GM23338 (cell line): ENCODE measurements at regions not wholly inside any gene's neighbourhood (a gene's known extent, or its start where the extent isn't known, plus 50 kb on each side); places are given as distances from the start of the nearest gene placed in this dataset.

Experiments
- ATAC-seq: fragments of 200-7000 bp; cut with Tn5 transposase; 3 replicates; pipeline ENCODE4 v1.9.1; 2020
- DNase-seq: peaks from one replicate; pipeline ENCODE4 v3.0.0-alpha.2; 2015; ENCODE audit warnings: low spot score
- H2AFZ ChIP-seq: fragments of 200-600 bp; sonication (generic); 2 replicates; pipeline ENCODE4 v1.8.0; 2016; ENCODE audit warnings: antibody characterized with exemption, mild to moderate bottlenecking, moderate library complexity
- H3F3A ChIP-seq: fragments of 200-600 bp; sonication (generic); replicated peaks from 2 replicates; pipeline ENCODE4 v1.8.0; 2017; ENCODE audit warnings: antibody characterized with exemption, mixed run types, low read depth
- H3K27ac ChIP-seq: fragments of 200-600 bp; sonication (generic); 2 replicates; pipeline ENCODE4 v1.6.1; 2016; ENCODE audit warnings: low read depth
- H3K27me3 ChIP-seq: fragments of 200-600 bp; sonication (generic); 2 replicates; pipeline ENCODE4 v1.8.0; 2016; ENCODE audit warnings: mild to moderate bottlenecking, mixed run types, moderate library complexity; ENCODE audit not compliant: insufficient read depth
- H3K36me3 ChIP-seq: fragments of 200-600 bp; sonication (generic); 2 replicates; pipeline ENCODE4 v1.8.0; 2016; ENCODE audit warnings: mild to moderate bottlenecking; ENCODE audit not compliant: insufficient read depth
- H3K4me1 ChIP-seq: fragments of 200-600 bp; sonication (generic); 2 replicates; pipeline ENCODE4 v1.8.0; 2016; ENCODE audit warnings: mild to moderate bottlenecking, moderate library complexity; ENCODE audit not compliant: insufficient read depth
- H3K4me2 ChIP-seq: fragments of 200-600 bp; sonication (generic); 2 replicates; pipeline ENCODE4 v1.7.1; 2017; ENCODE audit warnings: mixed run types
- H3K4me3 ChIP-seq: fragments of 200-600 bp; sonication (generic); 2 replicates; pipeline ENCODE4 v1.6.1; 2016; ENCODE audit warnings: mixed run types
- H3K79me2 ChIP-seq: fragments of 200-600 bp; sonication (generic); replicated peaks from 2 replicates; pipeline ENCODE4 v1.8.0; 2017; ENCODE audit warnings: mild to moderate bottlenecking; ENCODE audit not compliant: insufficient read depth
- H3K9me2 ChIP-seq: fragments of 200-600 bp; sonication (generic); 2 replicates; pipeline ENCODE4 v1.8.0; 2017; ENCODE audit not compliant: insufficient read depth
- H4K20me1 ChIP-seq: fragments of 200-600 bp; sonication (generic); replicated peaks from 2 replicates; pipeline ENCODE4 v1.8.0; 2017; ENCODE audit warnings: mild to moderate bottlenecking; ENCODE audit not compliant: insufficient read depth
- H3K27ac Mint-ChIP-seq: 2 replicates; pipeline ENCODE4 v1.8.0; 2020; ENCODE audit warnings: inconsistent platforms, mild to moderate bottlenecking, moderate library complexity, mixed read lengths
- H3K27me3 Mint-ChIP-seq: 3 replicates; pipeline ENCODE4 v1.8.0; 2022; ENCODE audit warnings: low read depth, mild to moderate bottlenecking, moderate library complexity, mixed read lengths, inconsistent platforms; ENCODE audit not compliant: insufficient read depth, poor library complexity
- H3K36me3 Mint-ChIP-seq: 3 replicates; pipeline ENCODE4 v1.8.0; 2021; ENCODE audit warnings: low read depth, mild to moderate bottlenecking, inconsistent platforms, moderate library complexity, mixed read lengths
- H3K4me1 Mint-ChIP-seq: 3 replicates; pipeline ENCODE4 v1.8.0; 2020; ENCODE audit warnings: mild to moderate bottlenecking, inconsistent platforms, mixed read lengths
- H3K4me3 Mint-ChIP-seq: 3 replicates; pipeline ENCODE4 v1.8.0; 2021; ENCODE audit warnings: moderate library complexity, mild to moderate bottlenecking, inconsistent platforms, mixed read lengths
- H3K9me3 Mint-ChIP-seq: 3 replicates; pipeline ENCODE4 v1.8.0; 2020; ENCODE audit warnings: moderate library complexity, mild to moderate bottlenecking, inconsistent platforms, mixed read lengths
- CREB1 ChIP-seq: fragments of 250-450 bp; sonication (Bioruptor Pico); IDR thresholded peaks from 2 replicates; pipeline ENCODE4 v1.5.0; 2020; ENCODE audit warnings: low read depth, mild to moderate bottlenecking, moderate library complexity
- EZH2 ChIP-seq: fragments of 200-600 bp; sonication (generic); IDR thresholded peaks from one replicate; pipeline ENCODE4 v1.8.0; 2017; ENCODE audit warnings: antibody characterized with exemption, mild to moderate bottlenecking, low read depth; ENCODE audit not compliant: unreplicated experiment
- EZH2phosphoT487 ChIP-seq: fragments of 200-600 bp; sonication (generic); IDR thresholded peaks from one replicate; pipeline ENCODE4 v1.8.1; 2018; ENCODE audit warnings: antibody characterized with exemption; ENCODE audit not compliant: unreplicated experiment
- JUNB ChIP-seq: IDR thresholded peaks from one replicate; pipeline ENCODE4 v1.6.1; 2016; ENCODE audit warnings: antibody characterized with exemption; ENCODE audit not compliant: unreplicated experiment
- NANOG ChIP-seq: IDR thresholded peaks from 2 replicates; pipeline ENCODE4 v1.6.1; 2016; ENCODE audit warnings: antibody characterized with exemption, borderline replicate concordance
- POLR2AphosphoS5 ChIP-seq: IDR thresholded peaks from 2 replicates; pipeline ENCODE4 v1.6.1; 2016; ENCODE audit warnings: antibody characterized with exemption, low read depth
- STAT1 ChIP-seq: IDR thresholded peaks from one replicate; pipeline ENCODE4 v1.6.1; 2016; ENCODE audit warnings: antibody characterized with exemption; ENCODE audit not compliant: unreplicated experiment
- ZNF114 ChIP-seq: fragments of 250-450 bp; sonication (Bioruptor Pico); IDR thresholded peaks from 2 replicates; pipeline ENCODE4 v1.5.0; 2020; ENCODE audit warnings: mild to moderate bottlenecking, moderate library complexity
- ZNF331 ChIP-seq: fragments of 250-450 bp; sonication (Bioruptor Pico); IDR thresholded peaks from 2 replicates; pipeline ENCODE4 v1.5.0; 2020; ENCODE audit warnings: low read depth, mild to moderate bottlenecking, moderate library complexity
- TF ChIP-seq, protein P1 (sequence below): fragments of 250-450 bp; sonication (Bioruptor Pico); IDR thresholded peaks from 2 replicates; pipeline ENCODE4 v1.5.0; 2020; ENCODE audit warnings: mild to moderate bottlenecking, moderate library complexity
- TF ChIP-seq, protein P2 (sequence below): IDR thresholded peaks from 2 replicates; pipeline ENCODE4 v1.6.1; 2016; ENCODE audit warnings: antibody characterized with exemption
- TF ChIP-seq, protein P3 (sequence below), 2 experiments: fragments of 200-600 bp in 1 of 2; sonication (generic) in 1 of 2; conservative IDR thresholded peaks; 2 replicates each; pipeline versions ENCODE4 v1.5.1 to v1.6.1; 2016 to 2017; ENCODE audit warnings: antibody characterized with exemption in 2 of 2, low read depth in 2 of 2, mild to moderate bottlenecking in 2 of 2, moderate library complexity in 1 of 2
- TF ChIP-seq, protein P4 (sequence below): IDR thresholded peaks from one replicate; pipeline ENCODE4 v1.6.1; 2018; ENCODE audit warnings: antibody characterized with exemption; ENCODE audit not compliant: unreplicated experiment

DNA sequence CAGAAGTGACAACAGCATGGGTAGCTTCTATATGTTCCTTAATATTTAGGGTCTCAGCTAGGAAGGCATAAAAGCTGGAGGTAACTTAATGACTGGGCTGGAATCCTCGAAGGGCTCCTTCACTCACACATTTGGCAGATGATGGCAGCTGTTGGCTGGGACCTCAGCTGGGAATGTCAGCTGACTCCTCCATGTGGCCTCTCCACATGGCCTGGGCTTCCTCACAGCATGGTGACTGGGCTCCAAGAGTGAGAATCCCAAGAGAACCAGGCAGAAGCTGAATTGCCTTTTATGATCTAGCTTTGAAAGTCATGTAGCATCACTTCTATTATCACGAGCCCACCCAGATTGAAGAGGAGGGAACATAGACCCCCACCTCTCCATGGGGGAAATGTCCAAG, 54.9 kb downstream of the TET3 start:
- Histone ChIP-seq H3K27ac (no peak overlapping the region), H3K9me2 (0 out of 2 replicates have a peak, but pooled peaks cover under 1% of the 10 kb centered on the region), H3K4me3 (no peak overlapping the region), H3K4me2 (no peak overlapping the region), H3K27me3 (no peaks in the 10 kb centered on the region), H2AFZ (no peak overlapping the region), H3K36me3 (no peaks in the 10 kb centered on the region), H3K79me2 (peaks cover 91% of the 10 kb centered on the region), H3K4me1 (peaks cover 17% of the 10 kb centered on the region), H3F3A (no peaks in the 10 kb centered on the region), H4K20me1 (peaks cover 49% of the 10 kb centered on the region)
- peaks cover 32% of the 10 kb centered on the region for H3K4me1 Mint-ChIP-seq
- H3K27ac Mint-ChIP-seq = no peak overlapping the region
- no peak for ATAC-seq
- H3K27me3 Mint-ChIP-seq = peaks cover 2% of the 10 kb centered on the region
- no peak for DNase-seq
- no peak overlapping the region for H3K4me3 Mint-ChIP-seq
- TF ChIP-seq, protein P1, sequence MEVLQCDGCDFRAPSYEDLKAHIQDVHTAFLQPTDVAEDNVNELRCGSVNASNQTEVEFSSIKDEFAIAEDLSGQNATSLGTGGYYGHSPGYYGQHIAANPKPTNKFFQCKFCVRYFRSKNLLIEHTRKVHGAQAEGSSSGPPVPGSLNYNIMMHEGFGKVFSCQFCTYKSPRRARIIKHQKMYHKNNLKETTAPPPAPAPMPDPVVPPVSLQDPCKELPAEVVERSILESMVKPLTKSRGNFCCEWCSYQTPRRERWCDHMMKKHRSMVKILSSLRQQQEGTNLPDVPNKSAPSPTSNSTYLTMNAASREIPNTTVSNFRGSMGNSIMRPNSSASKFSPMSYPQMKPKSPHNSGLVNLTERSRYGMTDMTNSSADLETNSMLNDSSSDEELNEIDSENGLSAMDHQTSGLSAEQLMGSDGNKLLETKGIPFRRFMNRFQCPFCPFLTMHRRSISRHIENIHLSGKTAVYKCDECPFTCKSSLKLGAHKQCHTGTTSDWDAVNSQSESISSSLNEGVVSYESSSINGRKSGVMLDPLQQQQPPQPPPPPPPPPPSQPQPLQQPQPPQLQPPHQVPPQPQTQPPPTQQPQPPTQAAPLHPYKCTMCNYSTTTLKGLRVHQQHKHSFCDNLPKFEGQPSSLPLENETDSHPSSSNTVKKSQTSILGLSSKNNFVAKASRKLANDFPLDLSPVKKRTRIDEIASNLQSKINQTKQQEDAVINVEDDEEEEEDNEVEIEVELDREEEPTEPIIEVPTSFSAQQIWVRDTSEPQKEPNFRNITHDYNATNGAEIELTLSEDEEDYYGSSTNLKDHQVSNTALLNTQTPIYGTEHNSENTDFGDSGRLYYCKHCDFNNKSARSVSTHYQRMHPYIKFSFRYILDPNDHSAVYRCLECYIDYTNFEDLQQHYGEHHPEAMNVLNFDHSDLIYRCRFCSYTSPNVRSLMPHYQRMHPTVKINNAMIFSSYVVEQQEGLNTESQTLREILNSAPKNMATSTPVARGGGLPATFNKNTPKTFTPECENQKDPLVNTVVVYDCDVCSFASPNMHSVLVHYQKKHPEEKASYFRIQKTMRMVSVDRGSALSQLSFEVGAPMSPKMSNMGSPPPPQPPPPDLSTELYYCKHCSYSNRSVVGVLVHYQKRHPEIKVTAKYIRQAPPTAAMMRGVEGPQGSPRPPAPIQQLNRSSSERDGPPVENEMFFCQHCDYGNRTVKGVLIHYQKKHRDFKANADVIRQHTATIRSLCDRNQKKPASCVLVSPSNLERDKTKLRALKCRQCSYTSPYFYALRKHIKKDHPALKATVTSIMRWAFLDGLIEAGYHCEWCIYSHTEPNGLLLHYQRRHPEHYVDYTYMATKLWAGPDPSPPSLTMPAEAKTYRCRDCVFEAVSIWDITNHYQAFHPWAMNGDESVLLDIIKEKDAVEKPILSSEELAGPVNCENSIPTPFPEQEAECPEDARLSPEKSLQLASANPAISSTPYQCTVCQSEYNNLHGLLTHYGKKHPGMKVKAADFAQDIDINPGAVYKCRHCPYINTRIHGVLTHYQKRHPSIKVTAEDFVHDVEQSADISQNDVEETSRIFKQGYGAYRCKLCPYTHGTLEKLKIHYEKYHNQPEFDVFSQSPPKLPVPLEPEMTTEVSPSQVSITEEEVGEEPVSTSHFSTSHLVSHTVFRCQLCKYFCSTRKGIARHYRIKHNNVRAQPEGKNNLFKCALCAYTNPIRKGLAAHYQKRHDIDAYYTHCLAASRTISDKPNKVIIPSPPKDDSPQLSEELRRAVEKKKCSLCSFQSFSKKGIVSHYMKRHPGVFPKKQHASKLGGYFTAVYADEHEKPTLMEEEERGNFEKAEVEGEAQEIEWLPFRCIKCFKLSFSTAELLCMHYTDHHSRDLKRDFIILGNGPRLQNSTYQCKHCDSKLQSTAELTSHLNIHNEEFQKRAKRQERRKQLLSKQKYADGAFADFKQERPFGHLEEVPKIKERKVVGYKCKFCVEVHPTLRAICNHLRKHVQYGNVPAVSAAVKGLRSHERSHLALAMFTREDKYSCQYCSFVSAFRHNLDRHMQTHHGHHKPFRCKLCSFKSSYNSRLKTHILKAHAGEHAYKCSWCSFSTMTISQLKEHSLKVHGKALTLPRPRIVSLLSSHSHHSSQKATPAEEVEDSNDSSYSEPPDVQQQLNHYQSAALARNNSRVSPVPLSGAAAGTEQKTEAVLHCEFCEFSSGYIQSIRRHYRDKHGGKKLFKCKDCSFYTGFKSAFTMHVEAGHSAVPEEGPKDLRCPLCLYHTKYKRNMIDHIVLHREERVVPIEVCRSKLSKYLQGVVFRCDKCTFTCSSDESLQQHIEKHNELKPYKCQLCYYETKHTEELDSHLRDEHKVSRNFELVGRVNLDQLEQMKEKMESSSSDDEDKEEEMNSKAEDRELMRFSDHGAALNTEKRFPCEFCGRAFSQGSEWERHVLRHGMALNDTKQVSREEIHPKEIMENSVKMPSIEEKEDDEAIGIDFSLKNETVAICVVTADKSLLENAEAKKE = no peak
- TF ChIP-seq, protein P2, sequence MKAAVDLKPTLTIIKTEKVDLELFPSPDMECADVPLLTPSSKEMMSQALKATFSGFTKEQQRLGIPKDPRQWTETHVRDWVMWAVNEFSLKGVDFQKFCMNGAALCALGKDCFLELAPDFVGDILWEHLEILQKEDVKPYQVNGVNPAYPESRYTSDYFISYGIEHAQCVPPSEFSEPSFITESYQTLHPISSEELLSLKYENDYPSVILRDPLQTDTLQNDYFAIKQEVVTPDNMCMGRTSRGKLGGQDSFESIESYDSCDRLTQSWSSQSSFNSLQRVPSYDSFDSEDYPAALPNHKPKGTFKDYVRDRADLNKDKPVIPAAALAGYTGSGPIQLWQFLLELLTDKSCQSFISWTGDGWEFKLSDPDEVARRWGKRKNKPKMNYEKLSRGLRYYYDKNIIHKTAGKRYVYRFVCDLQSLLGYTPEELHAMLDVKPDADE = no peak
- TF ChIP-seq JUNB (no peak), CREB1 (CRISPR knock-in tag) (no peak), ZNF331 (CRISPR knock-in tag) (no peak), POLR2AphosphoS5 (no peak), EZH2 (no peak), NANOG (no peak), ZNF114 (CRISPR knock-in tag) (no peak), EZH2phosphoT487 (no peak), STAT1 (no peak)
- TF ChIP-seq, protein P3, sequence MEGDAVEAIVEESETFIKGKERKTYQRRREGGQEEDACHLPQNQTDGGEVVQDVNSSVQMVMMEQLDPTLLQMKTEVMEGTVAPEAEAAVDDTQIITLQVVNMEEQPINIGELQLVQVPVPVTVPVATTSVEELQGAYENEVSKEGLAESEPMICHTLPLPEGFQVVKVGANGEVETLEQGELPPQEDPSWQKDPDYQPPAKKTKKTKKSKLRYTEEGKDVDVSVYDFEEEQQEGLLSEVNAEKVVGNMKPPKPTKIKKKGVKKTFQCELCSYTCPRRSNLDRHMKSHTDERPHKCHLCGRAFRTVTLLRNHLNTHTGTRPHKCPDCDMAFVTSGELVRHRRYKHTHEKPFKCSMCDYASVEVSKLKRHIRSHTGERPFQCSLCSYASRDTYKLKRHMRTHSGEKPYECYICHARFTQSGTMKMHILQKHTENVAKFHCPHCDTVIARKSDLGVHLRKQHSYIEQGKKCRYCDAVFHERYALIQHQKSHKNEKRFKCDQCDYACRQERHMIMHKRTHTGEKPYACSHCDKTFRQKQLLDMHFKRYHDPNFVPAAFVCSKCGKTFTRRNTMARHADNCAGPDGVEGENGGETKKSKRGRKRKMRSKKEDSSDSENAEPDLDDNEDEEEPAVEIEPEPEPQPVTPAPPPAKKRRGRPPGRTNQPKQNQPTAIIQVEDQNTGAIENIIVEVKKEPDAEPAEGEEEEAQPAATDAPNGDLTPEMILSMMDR (conservative IDR thresholded peaks at IDR 0.05; ENCODE audit: low read depth in 2 of 2) = no peak
- TF ChIP-seq, protein P4, sequence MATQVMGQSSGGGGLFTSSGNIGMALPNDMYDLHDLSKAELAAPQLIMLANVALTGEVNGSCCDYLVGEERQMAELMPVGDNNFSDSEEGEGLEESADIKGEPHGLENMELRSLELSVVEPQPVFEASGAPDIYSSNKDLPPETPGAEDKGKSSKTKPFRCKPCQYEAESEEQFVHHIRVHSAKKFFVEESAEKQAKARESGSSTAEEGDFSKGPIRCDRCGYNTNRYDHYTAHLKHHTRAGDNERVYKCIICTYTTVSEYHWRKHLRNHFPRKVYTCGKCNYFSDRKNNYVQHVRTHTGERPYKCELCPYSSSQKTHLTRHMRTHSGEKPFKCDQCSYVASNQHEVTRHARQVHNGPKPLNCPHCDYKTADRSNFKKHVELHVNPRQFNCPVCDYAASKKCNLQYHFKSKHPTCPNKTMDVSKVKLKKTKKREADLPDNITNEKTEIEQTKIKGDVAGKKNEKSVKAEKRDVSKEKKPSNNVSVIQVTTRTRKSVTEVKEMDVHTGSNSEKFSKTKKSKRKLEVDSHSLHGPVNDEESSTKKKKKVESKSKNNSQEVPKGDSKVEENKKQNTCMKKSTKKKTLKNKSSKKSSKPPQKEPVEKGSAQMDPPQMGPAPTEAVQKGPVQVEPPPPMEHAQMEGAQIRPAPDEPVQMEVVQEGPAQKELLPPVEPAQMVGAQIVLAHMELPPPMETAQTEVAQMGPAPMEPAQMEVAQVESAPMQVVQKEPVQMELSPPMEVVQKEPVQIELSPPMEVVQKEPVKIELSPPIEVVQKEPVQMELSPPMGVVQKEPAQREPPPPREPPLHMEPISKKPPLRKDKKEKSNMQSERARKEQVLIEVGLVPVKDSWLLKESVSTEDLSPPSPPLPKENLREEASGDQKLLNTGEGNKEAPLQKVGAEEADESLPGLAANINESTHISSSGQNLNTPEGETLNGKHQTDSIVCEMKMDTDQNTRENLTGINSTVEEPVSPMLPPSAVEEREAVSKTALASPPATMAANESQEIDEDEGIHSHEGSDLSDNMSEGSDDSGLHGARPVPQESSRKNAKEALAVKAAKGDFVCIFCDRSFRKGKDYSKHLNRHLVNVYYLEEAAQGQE = no peak
- no peaks in the 10 kb centered on the region; the same call in 2 of the 3 replicates for H3K36me3 Mint-ChIP-seq
- H3K9me3 Mint-ChIP-seq = no peaks in the 10 kb centered on the region
